ENCODE measurements at regions not wholly inside any gene's neighbourhood (a gene's known extent, or its start where the extent isn't known, plus 50 kb on each side); places are given as distances from the start of the nearest gene placed in this dataset.

DNA sequence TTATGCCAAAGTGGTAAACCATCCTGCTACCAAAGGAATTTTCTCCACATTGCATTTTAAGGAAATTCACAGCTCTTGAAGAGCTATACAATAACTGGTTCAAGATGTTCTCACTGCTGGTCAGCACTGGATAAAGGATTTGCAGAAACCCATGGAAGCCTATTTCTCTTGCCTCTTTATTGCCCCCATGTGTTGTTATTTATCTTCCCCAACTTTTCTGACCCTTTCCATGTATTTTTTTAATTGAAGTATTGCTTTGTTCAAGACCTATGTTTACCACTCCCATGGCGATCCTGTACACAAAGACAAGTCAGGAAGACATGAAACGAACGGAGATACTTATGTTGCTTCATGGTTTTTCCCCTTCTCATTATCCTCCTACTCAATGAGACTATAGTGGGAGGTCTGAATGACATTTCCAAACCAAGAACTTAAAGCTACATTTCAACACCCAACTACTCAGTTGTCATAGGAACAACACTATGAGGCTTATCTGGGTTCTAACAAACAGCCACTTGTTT, 566.4 kb upstream of the DIPK2B start:
- Histone ChIP-seq H3K9me3 (no peaks in the 10 kb centered on the region), H3K36me3 (no peaks in the 10 kb centered on the region), H3K27ac (peak overlapping the region in 2 of 4 donors; percentile 23 to 88), H3K4me1 (peaks cover 0 to 2% (median 0%) of the 10 kb centered on the region in 4 donors), H3K4me3 (peak overlapping the region in 1 of 4 donors; percentile 55), H3K27me3 (no peaks in the 10 kb centered on the region)
- in situ Hi-C loops (cut with MboI; ENCODE audit: low pct_ligation_motif_present in 1 of 4, low pct_unique_long_range_greater_than_20kb in 1 of 4, low sequenced_read_pairs in 3 of 4) (loop anchor here in 1 of 4 donors (25.0 kb wide), 1 partner anchor 255 kb away; no protein-coding TSS in a partner anchor), intact Hi-C loops (cut with DNase I; ENCODE audit: low total_unique reads) (no loop called here)
- 20 to 61% methylated on average over 2 to 3 of the region's 3 CpGs for WGBS, 2 donors (ENCODE audit: low coverage in 1 of 2)
- DNase-seq, result no peak
- TF ChIP-seq EP300 (IDR thresholded peaks at IDR 0.05; ENCODE audit: low read depth), result no peak
- TF ChIP-seq, protein P1, sequence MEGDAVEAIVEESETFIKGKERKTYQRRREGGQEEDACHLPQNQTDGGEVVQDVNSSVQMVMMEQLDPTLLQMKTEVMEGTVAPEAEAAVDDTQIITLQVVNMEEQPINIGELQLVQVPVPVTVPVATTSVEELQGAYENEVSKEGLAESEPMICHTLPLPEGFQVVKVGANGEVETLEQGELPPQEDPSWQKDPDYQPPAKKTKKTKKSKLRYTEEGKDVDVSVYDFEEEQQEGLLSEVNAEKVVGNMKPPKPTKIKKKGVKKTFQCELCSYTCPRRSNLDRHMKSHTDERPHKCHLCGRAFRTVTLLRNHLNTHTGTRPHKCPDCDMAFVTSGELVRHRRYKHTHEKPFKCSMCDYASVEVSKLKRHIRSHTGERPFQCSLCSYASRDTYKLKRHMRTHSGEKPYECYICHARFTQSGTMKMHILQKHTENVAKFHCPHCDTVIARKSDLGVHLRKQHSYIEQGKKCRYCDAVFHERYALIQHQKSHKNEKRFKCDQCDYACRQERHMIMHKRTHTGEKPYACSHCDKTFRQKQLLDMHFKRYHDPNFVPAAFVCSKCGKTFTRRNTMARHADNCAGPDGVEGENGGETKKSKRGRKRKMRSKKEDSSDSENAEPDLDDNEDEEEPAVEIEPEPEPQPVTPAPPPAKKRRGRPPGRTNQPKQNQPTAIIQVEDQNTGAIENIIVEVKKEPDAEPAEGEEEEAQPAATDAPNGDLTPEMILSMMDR (IDR thresholded peaks at IDR 0.05), result no peak
- TF ChIP-seq POLR2A (IDR thresholded peaks at IDR 0.05), result no peak
- TF ChIP-seq POLR2AphosphoS5 (IDR thresholded peaks at IDR 0.05), result no peak

DNA sequence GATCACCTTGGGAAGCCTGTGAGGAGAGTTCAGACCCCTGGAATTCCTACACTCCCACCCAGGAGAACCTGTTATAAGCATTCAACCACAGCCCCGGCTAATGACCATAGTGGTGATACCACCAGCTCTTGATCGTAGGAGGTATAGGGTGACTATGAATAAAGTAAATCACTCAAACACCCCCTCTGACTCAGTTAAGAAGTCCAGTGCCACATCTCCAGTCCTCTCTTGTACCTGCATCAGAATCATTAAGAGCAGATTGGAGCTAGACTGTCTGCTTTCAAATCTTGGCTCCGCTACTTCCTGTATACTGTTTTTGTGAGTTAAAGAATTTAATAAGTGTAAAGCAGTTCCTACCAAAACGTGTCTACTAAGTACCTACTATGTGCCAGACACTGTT, 565.1 kb upstream of the DIPK2B start:
- no peak overlapping the region for H3K27ac ChIP-seq
- in situ Hi-C loops (cut with MboI; ENCODE audit: low pct_ligation_motif_present in 1 of 4, low pct_unique_long_range_greater_than_20kb in 1 of 4, low sequenced_read_pairs in 3 of 4) (loop anchor here in 1 of 4 donors (25.0 kb wide), 1 partner anchor 253 kb away; no protein-coding TSS in a partner anchor), intact Hi-C loops (cut with DNase I; ENCODE audit: low total_unique reads) (no loop called here)
- H3K9me3 ChIP-seq, result no peaks in the 10 kb centered on the region
- no peaks in the 10 kb centered on the region for H3K27me3 ChIP-seq
- no peaks in the 10 kb centered on the region for H3K36me3 ChIP-seq
- TF ChIP-seq EP300 (IDR thresholded peaks at IDR 0.05; ENCODE audit: low read depth) (no peak), POLR2AphosphoS5 (IDR thresholded peaks at IDR 0.05) (no peak), POLR2A (IDR thresholded peaks at IDR 0.05) (no peak)
- TF ChIP-seq, protein P1 (IDR thresholded peaks at IDR 0.05), result no peak
- no peaks in the 10 kb centered on the region for H3K4me1 ChIP-seq
- WGBS, 2 donors (ENCODE audit: low coverage in 1 of 2), result 65% methylated on average over 4 of the region's 4 CpGs; no CpG with 5 or more reads in 1 of the 2 donors
- no peak for DNase-seq
- no peak overlapping the region for H3K4me3 ChIP-seq

DNA sequence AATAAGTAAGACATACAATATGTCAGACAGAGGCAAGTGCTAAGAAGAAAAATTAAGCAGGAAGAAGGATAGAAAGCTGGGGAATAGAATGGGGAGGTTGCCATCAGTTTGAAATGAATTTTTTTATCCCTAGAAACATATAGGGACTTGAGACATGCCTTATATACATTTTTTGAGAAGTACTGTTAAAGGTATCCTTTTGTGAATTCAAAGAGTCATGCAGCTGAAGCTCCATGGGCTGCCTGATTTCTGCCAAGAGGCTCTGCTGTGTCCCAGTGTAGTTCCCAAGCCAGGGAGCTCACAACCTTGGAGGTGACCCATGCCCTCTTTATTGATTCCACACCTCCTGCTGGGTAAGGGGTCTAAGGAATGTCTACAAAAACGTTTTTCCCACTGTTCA, 564.6 kb upstream of the DIPK2B start:
- in situ Hi-C loops (cut with MboI; ENCODE audit: low pct_ligation_motif_present in 1 of 4, low pct_unique_long_range_greater_than_20kb in 1 of 4, low sequenced_read_pairs in 3 of 4), result loop anchor here in 1 of 4 donors (25.0 kb wide), 1 partner anchor 253 kb away; no protein-coding TSS in a partner anchor
- H3K4me1 ChIP-seq, result no peaks in the 10 kb centered on the region
- no peaks in the 10 kb centered on the region for H3K36me3 ChIP-seq
- no peaks in the 10 kb centered on the region for H3K9me3 ChIP-seq
- TF ChIP-seq, protein P1 (IDR thresholded peaks at IDR 0.05), result no peak
- TF ChIP-seq POLR2AphosphoS5 (IDR thresholded peaks at IDR 0.05), result no peak
- TF ChIP-seq EP300 (IDR thresholded peaks at IDR 0.05; ENCODE audit: low read depth), result no peak
- TF ChIP-seq POLR2A (IDR thresholded peaks at IDR 0.05), result no peak
- no peak for DNase-seq
- no peaks in the 10 kb centered on the region for H3K27me3 ChIP-seq
- 17% methylated on average over 1 of the region's 1 CpG; no CpG with 5 or more reads in 1 of the 2 donors for WGBS, 2 donors (ENCODE audit: low coverage in 1 of 2)
- intact Hi-C loops (cut with DNase I; ENCODE audit: low total_unique reads), result no loop called here
- no peak overlapping the region for H3K4me3 ChIP-seq
- no peak overlapping the region for H3K27ac ChIP-seq

DNA sequence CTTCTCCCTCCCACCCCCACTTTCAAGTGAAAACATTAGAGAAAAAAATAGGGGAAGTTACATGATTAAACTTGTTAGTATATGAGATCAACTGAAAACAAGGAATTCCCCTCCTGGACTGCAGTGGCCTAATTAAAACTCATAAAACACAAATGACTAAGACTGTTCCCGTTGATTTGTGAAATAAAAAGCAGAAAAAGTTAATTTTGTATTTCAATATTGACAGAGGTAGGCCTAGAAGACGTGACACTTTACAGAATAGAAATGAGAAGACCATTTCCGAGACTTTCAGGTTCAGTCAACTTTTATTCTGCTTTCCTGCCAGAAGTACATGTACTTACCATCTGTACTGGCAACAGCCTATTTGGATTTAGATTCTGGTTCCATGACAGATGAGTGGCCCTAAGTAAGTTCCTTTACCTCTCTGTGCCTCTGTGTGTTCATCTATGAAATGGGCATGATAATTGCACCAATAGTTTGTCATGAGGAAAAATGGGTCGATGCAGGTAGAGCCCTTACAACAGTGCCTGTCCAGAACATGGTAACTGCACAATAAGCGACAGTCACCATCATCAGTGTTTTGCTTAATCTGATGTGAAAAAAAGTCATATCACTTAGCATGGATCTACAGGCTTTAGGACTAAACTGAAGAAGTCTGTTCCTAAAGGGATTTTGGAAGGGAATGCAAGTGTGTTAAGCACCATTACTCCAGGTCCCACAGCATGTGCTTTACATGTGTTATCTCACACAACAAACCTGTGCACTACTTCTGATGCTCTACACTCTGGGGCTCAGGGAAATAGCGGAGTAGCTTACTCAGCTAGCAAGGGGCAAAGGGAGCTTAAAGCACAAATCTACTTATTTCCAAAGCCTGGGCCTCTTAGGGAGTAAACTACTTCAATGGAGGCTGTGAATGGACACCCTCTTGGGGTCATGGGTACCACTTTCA, 562.3 kb upstream of the DIPK2B start:
- in situ Hi-C loops (cut with MboI; ENCODE audit: low pct_ligation_motif_present in 1 of 4, low pct_unique_long_range_greater_than_20kb in 1 of 4, low sequenced_read_pairs in 3 of 4), result loop anchor here in 1 of 4 donors (25.0 kb wide), 1 partner anchor 251 kb away; no protein-coding TSS in a partner anchor
- Histone ChIP-seq H3K4me3 (no peak overlapping the region), H3K27ac (peak overlapping the region in 2 of 4 donors; percentile 9 to 26), H3K4me1 (no peaks in the 10 kb centered on the region), H3K9me3 (no peaks in the 10 kb centered on the region), H3K27me3 (no peaks in the 10 kb centered on the region), H3K36me3 (no peaks in the 10 kb centered on the region)
- intact Hi-C loops (cut with DNase I; ENCODE audit: low total_unique reads), result no loop called here
- TF ChIP-seq POLR2A (IDR thresholded peaks at IDR 0.05) (no peak), POLR2AphosphoS5 (IDR thresholded peaks at IDR 0.05) (no peak), EP300 (IDR thresholded peaks at IDR 0.05; ENCODE audit: low read depth) (no peak)
- TF ChIP-seq, protein P1 (IDR thresholded peaks at IDR 0.05), result no peak
- no peak for DNase-seq
- WGBS, 2 donors (ENCODE audit: low coverage in 1 of 2), result 29 to 66% methylated on average over 1 to 6 of the region's 6 CpGs

Measured in transverse colon (tissue), 4 donors.